ENCODE measurements at regions not wholly inside any gene's neighbourhood (a gene's known extent, or its start where the extent isn't known, plus 50 kb on each side); places are given as distances from the start of the nearest gene placed in this dataset.

DNA sequence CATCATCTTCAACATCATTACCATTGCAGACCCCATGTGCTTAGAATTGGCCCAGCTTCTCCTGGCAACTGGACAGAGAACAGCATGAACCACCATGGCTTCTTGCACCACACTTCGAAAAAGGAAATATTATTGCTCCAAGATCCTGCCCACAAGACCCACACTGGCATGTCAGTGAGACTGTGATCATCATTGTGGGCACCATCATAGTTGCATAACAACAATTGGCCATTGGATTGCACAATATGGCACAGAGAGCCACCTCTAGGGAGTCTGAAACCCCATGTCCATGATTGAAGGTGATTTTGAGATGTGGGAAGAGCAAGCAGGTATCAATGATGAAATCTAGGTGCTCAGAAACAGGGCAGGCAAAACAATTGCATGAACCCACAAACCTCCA lies 918.9 kb downstream of the GRID1 start:
- H3K27ac ChIP-seq: no peak overlapping the region
- TF ChIP-seq CTCF (IDR thresholded peaks at IDR 0.05) (no peak), ZFX (IDR thresholded peaks at IDR 0.05; ENCODE audit: borderline replicate concordance) (no peak)

DNA sequence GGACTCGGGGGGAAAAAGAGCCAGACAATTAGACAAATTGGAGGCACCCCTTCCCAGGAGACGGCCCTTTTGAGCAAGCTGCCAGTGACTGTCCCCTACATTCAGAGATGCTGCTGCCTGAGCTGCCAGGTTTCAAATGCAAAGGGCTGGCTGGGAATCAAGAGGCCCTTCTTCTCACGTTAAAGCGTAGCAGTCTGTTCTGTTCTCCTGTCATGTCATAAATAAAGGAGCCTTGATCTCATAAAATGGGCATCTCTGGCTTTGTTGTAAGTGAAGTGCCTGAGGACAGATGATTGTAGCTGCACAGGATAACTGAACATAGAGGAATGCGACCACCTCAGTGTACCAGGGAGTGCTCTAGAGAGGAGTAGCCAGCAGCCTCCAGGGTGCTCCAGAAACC lies 917.9 kb downstream of the GRID1 start:
- no peak for TF ChIP-seq ZFX (IDR thresholded peaks at IDR 0.05; ENCODE audit: borderline replicate concordance)
- no peak for TF ChIP-seq CTCF (IDR thresholded peaks at IDR 0.05)
- H3K27ac ChIP-seq: no peak overlapping the region

- TF ChIP-seq CTCF (IDR thresholded peaks at IDR 0.05): no peak
- no peak overlapping the region for H3K27ac ChIP-seq
These were observed 912.2 kb downstream of the GRID1 start for GRCh38 chr10:85454386-85454785.

DNA sequence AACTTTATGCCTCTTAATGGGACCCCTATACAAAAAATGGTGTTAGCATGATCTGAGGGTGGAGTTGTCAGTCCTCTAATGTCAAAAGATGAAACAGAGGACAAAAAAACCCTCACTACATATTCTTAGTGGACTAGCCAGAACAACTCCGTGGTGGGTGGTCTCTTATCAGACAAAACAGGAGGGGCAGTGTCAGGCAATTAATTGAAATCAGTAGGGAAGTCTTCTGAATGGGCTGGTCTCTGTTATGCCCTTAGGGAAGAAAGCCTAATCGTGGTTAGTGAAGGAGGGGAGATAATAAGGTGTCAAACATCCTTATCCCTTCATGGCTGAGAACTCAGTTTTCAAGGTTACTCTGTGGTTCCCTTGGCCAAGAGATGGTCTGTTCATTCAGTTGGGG lies 909.4 kb downstream of the GRID1 start:
- no peak overlapping the region for H3K27ac ChIP-seq
- TF ChIP-seq ZFX (IDR thresholded peaks at IDR 0.05; ENCODE audit: borderline replicate concordance): no peak
- TF ChIP-seq CTCF (IDR thresholded peaks at IDR 0.05): no peak

- no peak overlapping the region for H3K27ac ChIP-seq
- TF ChIP-seq ZFX (IDR thresholded peaks at IDR 0.05; ENCODE audit: borderline replicate concordance) (no peak), CTCF (IDR thresholded peaks at IDR 0.05) (no peak)
These were observed 908.3 kb downstream of the GRID1 start for GRCh38 chr10:85458324-85458723.

- no peak for TF ChIP-seq CTCF (IDR thresholded peaks at IDR 0.05)
- no peak for TF ChIP-seq ZFX (IDR thresholded peaks at IDR 0.05; ENCODE audit: borderline replicate concordance)
- no peak overlapping the region for H3K27ac ChIP-seq
These were observed 906.7 kb downstream of the GRID1 start for GRCh38 chr10:85459906-85460305.

GRCh38 chr10:85464336-85464735 lies 902.3 kb downstream of the GRID1 start:
- no peak overlapping the region for H3K27ac ChIP-seq
- TF ChIP-seq CTCF (IDR thresholded peaks at IDR 0.05) (no peak), ZFX (IDR thresholded peaks at IDR 0.05; ENCODE audit: borderline replicate concordance) (no peak)

Measured in 22Rv1 (cell line).